Parathyroid adenoma (tissue), 2 donors: ENCODE measurements at regions not wholly inside any gene's neighbourhood (a gene's known extent, or its start where the extent isn't known, plus 50 kb on each side); places are given as distances from the start of the nearest gene placed in this dataset.

ENCODE experiments used
- H2AFZ ChIP-seq: fragments of 300-600 bp; sonication (generic); one replicate; pipeline ENCODE4 v1.7.0; 2017; ENCODE audit warnings: antibody characterized with exemption, mild to moderate bottlenecking
- H3K27ac ChIP-seq: fragments of 300-600 bp; sonication (generic); one replicate; pipeline ENCODE4 v1.7.0; 2017
- H3K27me3 ChIP-seq: fragments of 300-600 bp; sonication (generic); one replicate; pipeline ENCODE4 v1.7.0; 2017; ENCODE audit warnings: low read length; ENCODE audit not compliant: control insufficient read depth, insufficient read depth
- H3K36me3 ChIP-seq: fragments of 300-600 bp; sonication (generic); one replicate; pipeline ENCODE4 v1.7.0; 2017; ENCODE audit warnings: low read length; ENCODE audit not compliant: control insufficient read depth, insufficient read depth
- H3K4me1 ChIP-seq: fragments of 300-600 bp; sonication (generic); one replicate; pipeline ENCODE4 v1.7.0; 2017; ENCODE audit warnings: control low read depth
- H3K4me2 ChIP-seq: fragments of 300-600 bp; sonication (generic); one replicate; pipeline ENCODE4 v1.7.0; 2017; ENCODE audit warnings: low read length
- H3K4me3 ChIP-seq: fragments of 300-600 bp; sonication (generic); one replicate; pipeline ENCODE4 v1.7.0; 2017; ENCODE audit warnings: low read depth, low read length
- H3K79me2 ChIP-seq: fragments of 300-600 bp; sonication (generic); one replicate; pipeline ENCODE4 v1.7.0; 2017; ENCODE audit warnings: control low read depth
- H3K9ac ChIP-seq: fragments of 300-600 bp; sonication (generic); one replicate; pipeline ENCODE4 v1.7.0; 2017; ENCODE audit warnings: mild to moderate bottlenecking
- H3K9me3 ChIP-seq: fragments of 300-600 bp; sonication (generic); one replicate; pipeline ENCODE4 v1.7.0; 2017; ENCODE audit warnings: low read length; ENCODE audit not compliant: control insufficient read depth
- TF ChIP-seq, protein P1 (sequence below): fragments of 300-600 bp; sonication (generic); IDR thresholded peaks from one replicate; pipeline ENCODE4 v1.7.0; 2017; ENCODE audit warnings: antibody characterized with exemption, mild to moderate bottlenecking
- donor health status: primary hyperparathyroidism.

DNA sequence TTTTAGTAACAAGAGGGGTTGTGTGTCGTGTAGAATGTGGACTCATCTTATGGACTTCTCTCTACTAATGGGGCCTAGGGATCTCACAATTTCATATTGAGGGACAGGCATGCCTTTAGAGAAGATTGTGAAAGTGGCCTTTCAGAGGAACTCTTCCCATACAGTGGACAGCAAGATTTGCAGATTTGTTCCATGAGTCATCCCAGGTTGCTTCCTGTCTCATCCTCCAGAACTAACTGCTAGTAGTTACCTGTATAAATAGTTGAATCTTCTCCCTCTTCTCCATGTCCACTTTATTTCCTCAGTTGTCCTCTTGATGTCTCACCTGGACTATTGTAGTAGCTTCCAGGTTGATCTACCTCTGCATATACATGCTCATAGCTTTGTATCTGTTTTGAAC lies 997.5 kb upstream of the CTNND2 start:
- Histone ChIP-seq H2AFZ (no peak overlapping the region), H3K27ac (no peak overlapping the region), H3K4me3 (no peak overlapping the region), H3K79me2 (no peaks in the 10 kb centered on the region), H3K4me2 (no peak overlapping the region), H3K9ac (no peak overlapping the region), H3K4me1 (no peaks in the 10 kb centered on the region), H3K9me3 (no peaks in the 10 kb centered on the region), H3K36me3 (no peaks in the 10 kb centered on the region), H3K27me3 (no peaks in the 10 kb centered on the region)
- TF ChIP-seq, protein P1, sequence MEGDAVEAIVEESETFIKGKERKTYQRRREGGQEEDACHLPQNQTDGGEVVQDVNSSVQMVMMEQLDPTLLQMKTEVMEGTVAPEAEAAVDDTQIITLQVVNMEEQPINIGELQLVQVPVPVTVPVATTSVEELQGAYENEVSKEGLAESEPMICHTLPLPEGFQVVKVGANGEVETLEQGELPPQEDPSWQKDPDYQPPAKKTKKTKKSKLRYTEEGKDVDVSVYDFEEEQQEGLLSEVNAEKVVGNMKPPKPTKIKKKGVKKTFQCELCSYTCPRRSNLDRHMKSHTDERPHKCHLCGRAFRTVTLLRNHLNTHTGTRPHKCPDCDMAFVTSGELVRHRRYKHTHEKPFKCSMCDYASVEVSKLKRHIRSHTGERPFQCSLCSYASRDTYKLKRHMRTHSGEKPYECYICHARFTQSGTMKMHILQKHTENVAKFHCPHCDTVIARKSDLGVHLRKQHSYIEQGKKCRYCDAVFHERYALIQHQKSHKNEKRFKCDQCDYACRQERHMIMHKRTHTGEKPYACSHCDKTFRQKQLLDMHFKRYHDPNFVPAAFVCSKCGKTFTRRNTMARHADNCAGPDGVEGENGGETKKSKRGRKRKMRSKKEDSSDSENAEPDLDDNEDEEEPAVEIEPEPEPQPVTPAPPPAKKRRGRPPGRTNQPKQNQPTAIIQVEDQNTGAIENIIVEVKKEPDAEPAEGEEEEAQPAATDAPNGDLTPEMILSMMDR = no peak

DNA sequence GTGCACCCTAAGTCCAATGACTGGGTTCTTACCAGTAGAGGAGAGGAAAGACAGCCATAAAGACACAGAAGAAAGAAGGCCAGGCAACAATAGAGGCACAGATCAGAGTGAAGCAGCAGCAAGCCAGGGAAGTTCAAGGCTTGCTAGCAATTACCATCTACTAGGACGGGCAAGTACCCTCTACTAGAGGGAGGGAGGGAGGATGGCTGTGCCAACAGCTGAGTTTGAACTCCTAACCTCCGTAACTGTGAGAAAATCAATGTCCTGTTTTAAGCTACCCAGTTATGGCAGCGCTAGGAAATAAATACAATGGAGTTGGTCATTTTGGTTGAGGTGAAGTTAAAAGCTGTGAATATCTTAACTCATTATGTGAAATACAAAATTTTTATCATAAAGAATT lies 991.8 kb upstream of the CTNND2 start:
- no peak overlapping the region for H3K27ac ChIP-seq
- TF ChIP-seq, protein P1 = no peak
- H3K4me2 ChIP-seq = no peak overlapping the region
- H3K4me3 ChIP-seq = no peak overlapping the region
- H3K36me3 ChIP-seq = no peaks in the 10 kb centered on the region
- no peaks in the 10 kb centered on the region for H3K9me3 ChIP-seq
- no peaks in the 10 kb centered on the region for H3K79me2 ChIP-seq
- H3K9ac ChIP-seq = no peak overlapping the region
- H3K27me3 ChIP-seq = no peaks in the 10 kb centered on the region
- H3K4me1 ChIP-seq = no peaks in the 10 kb centered on the region
- no peak overlapping the region for H2AFZ ChIP-seq

DNA sequence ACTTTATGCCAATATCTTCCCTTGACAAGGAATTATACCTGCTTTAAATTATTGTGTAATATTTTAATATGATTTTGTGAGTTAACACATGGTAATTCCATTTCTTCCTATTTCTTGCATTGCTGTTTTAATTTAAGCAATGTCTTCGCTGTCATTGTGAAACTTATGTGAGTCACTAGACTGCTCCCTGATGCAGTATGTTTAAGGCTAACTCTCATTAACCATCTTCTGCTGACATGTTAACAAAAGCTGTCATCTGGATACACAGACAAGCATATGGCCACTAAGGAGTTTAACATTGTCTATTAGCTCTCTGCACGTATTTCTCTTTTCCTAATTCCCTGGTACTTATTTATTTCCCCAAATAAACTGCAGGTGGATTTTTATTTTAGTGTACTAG lies 980.8 kb upstream of the CTNND2 start:
- H3K27me3 ChIP-seq = no peaks in the 10 kb centered on the region
- H3K79me2 ChIP-seq = no peaks in the 10 kb centered on the region
- H3K4me3 ChIP-seq = no peak overlapping the region
- H2AFZ ChIP-seq = no peak overlapping the region
- H3K4me1 ChIP-seq = no peaks in the 10 kb centered on the region
- no peaks in the 10 kb centered on the region for H3K36me3 ChIP-seq
- no peak overlapping the region for H3K9ac ChIP-seq
- no peak overlapping the region for H3K4me2 ChIP-seq
- TF ChIP-seq, protein P1 = no peak
- no peaks in the 10 kb centered on the region for H3K9me3 ChIP-seq
- no peak overlapping the region for H3K27ac ChIP-seq

DNA sequence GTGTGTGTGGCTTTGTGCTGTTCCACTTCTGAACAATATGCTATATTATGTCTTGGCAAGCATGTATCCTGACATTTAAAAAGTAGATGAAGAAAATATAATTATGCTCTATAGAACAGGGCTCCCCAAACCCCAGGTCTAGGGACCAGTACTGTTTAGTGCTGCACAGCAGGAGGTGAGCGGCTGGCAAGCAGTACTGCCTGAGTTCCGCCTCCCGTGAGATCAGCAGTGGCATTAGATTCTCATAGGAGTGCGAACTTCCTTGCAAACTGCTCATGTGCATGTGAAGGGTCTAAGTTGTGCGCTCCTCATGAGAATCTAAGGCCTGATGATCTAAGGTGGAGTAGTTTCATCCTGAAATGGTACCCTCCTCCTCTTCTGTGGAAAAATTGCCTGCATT lies 979.1 kb upstream of the CTNND2 start:
- Histone ChIP-seq H3K27me3 (no peaks in the 10 kb centered on the region), H3K4me2 (no peak overlapping the region), H3K9ac (no peak overlapping the region), H3K9me3 (no peaks in the 10 kb centered on the region), H3K79me2 (no peaks in the 10 kb centered on the region), H3K4me1 (no peaks in the 10 kb centered on the region), H3K27ac (no peak overlapping the region), H3K4me3 (no peak overlapping the region), H3K36me3 (no peaks in the 10 kb centered on the region), H2AFZ (no peak overlapping the region)
- TF ChIP-seq, protein P1 = no peak

DNA sequence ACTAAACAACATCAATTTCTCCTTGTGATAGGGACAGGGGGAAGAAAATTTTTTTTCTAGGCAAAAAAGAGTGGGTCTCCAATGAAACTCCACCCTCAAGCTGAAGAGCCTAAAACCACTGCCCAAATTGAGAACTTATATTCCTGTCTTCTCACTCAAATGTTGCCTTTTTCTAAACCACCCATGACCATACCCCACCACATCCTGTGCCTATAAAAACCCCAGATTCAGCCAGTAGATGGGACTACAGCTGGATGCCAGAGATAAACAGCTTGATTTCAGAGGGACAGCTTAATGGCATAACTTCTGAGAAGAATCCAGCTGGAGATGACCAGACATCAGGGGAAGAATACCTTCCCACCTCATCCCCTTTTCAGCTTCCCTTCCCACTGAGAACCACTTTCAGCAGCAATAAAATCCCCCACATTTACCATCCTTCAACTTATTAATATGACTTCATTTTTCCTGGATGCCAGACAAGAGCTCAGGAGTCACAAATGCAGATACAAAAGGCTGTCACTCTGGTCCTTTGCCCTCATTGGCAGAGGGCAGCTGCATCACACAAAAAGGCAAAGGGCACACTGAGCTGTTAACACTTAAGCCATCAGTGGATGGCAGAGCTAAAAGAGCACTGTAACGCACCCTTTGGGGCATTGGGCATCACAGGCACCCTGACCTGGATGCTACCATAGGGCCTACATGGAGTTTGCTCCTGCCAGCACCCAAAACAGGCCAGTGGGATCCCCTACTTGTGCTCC lies 972.5 kb upstream of the CTNND2 start:
- TF ChIP-seq, protein P1 = no peak
- H3K27ac ChIP-seq = no peak overlapping the region
- no peaks in the 10 kb centered on the region for H3K36me3 ChIP-seq
- no peaks in the 10 kb centered on the region for H3K27me3 ChIP-seq
- no peaks in the 10 kb centered on the region for H3K79me2 ChIP-seq
- H3K4me1 ChIP-seq = no peaks in the 10 kb centered on the region
- no peak overlapping the region for H3K9ac ChIP-seq
- H3K9me3 ChIP-seq = no peaks in the 10 kb centered on the region
- no peak overlapping the region for H3K4me2 ChIP-seq
- H2AFZ ChIP-seq = no peak overlapping the region
- H3K4me3 ChIP-seq = no peak overlapping the region
